Muscle of arm (tissue), 1 donor: ENCODE measurements at regions not wholly inside any gene's neighbourhood (a gene's known extent, or its start where the extent isn't known, plus 50 kb on each side); places are given as distances from the start of the nearest gene placed in this dataset.
A peak's percentile ranks its signal among the peaks of the same experiment; 100 is the strongest.

Experiments used
- DNase-seq: peaks from one replicate; pipeline ENCODE4 v3.0.0-alpha.2; 2013

DNA sequence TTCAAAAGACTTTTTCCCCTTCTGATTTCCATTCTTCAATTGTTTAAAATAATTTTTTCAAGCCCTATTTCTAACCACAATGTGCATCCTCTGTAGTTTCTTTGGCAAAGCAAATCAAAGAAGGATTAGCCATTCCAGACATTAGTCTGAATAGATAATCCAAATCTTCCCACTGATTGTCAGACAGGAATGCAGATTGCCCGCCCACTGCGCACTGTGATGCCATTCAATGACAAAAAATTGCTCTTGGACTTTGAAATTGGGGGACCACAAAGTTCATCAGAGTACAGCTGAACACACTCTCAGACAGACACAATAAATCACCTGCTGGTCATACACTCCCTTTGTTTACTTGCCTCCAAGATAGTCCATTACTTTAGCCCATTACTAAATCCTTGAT lies 216.5 kb upstream of the DKK2 start:
- no peak for DNase-seq

GRCh38 chr4:107248571-107248970 lies 212.5 kb upstream of the DKK2 start:
- no peak for DNase-seq

GRCh38 chr4:107247738-107248137 lies 211.6 kb upstream of the DKK2 start:
- peak; percentile 12 for DNase-seq

DNA sequence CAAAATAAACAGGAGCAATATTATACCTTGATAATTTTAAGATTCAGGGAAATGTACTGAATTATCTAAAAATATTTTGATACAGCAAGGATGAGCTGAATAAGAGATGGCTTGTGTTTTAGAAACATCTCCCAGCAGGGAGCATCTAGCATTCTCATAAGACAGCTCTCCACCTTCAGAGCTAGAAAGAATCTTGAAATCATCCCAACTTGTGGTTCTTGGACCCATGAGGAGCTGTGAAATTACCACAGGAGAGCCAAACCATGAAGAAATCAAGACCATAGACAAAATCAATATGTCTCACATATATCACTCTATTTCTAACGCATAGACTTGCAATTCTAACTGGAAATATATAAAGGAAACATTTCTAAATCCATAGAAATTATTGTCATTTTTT lies 210.6 kb upstream of the DKK2 start:
- no peak for DNase-seq

DNA sequence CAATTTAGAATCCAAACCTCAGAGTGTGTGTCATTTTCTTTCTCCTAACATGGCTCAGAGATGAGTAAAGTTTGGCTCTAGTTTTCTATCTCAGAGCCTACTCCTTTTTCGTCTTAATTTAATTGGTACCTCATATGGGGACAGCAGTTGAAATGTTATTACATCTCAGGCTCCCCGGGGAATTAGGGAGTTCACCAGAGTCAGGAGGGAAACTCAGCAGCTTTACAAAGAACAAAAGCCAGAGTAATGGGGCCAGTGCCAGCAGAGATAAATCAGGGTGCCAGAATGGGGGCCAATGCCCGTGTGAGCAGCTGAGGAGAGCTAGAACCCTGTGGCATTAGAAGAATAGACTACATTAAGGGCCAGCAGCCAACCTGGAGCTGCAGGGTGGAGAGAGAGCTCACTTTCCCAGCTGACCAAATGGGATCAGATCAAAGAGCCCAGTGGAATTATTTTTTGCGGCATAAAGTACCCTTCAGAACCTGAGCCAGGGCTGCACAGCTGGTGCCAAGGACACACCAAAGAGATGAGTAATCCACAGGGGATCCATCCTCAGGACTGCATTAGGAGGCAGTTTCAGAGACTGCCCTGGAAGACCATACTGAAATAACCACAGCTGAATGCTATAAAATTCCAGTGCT lies 207.1 kb upstream of the DKK2 start:
- DNase-seq: no peak

DNA sequence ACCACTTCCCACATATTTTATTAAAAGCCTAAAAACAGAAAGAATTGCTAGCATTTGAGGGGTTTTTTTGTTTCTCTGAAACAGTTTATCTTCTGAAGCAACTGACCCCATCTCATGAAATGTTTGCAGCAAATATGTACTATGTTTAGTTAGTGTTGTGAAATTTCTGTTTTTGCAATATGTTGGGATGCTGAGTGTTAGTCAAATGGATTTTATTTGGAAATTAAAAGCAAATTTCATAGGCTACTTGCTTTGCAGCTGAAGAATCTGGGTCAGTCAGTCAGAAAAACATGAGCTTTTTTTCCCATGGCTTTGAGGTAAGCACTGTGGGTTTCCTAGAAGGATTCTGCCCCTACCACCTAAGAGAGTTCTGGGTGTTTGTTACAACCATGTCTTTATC lies 184.9 kb upstream of the DKK2 start:
- no peak for DNase-seq

DNA sequence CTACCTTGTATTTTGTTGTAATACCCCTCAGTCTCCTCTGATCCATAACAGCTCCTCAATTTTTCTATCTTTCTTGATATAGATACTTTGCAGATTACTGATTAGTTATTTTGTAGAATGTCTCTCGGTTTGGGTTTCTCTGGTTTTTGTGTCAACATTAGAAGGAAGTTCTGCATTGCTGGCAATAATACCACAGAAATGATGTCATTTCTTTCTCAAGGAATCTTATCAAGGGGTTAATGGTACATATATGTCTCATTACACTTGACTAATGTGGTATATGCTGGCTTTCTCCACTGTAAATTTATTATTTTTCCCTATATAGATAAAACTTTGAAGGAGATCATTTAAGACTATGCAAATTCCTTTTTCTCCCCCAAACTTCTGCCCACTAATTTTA lies 183.6 kb upstream of the DKK2 start:
- DNase-seq: no peak

GRCh38 chr4:107216379-107216778 lies 180.3 kb upstream of the DKK2 start:
- no peak for DNase-seq

GRCh38 chr4:107215222-107215621 lies 179.1 kb upstream of the DKK2 start:
- DNase-seq: no peak

DNA sequence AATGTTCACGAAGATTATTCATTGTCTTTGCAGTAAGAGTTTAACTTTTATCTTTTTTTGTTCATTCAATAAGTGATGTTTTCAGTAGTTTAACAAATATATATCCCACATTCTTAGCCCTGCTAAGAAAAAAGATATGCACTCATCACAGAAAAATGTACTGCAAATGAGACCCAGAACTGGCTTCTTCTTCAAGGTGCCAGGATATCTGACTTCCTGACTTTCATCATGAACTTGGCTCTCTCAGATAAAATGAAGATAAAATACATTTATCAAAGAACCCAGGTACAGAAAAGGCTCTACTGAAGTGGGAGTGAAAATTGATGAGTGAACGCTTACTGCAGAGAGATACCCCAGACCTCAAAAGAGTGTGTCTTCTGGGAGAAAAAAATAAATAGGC lies 177.8 kb upstream of the DKK2 start:
- DNase-seq: no peak

DNA sequence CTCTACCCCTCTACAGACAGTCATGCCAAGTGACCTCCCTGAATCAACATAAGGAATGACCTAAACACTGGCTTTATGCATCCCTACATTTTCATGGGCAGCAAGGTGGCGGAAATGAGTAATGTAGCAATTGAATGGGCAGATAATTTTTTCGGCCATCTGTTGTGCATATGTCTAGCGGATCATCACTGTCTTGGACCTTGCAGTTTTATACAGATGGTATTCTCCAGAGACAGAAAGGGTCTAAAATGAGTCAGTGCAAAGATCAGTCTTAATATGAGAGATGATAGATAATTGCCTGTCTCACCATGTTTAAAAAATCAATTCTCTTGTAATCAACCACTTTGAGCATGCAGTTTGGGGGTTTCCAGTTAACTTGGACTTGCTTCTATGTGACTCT lies 177.3 kb upstream of the DKK2 start:
- DNase-seq: no peak

GRCh38 chr4:107212565-107212964 lies 176.5 kb upstream of the DKK2 start:
- DNase-seq: no peak

GRCh38 chr4:107210450-107211239 lies 174.5 kb upstream of the DKK2 start:
- peak; percentile 40 for DNase-seq

GRCh38 chr4:107203733-107204132 lies 167.6 kb upstream of the DKK2 start:
- no peak for DNase-seq

GRCh38 chr4:107202744-107203143 lies 166.6 kb upstream of the DKK2 start:
- DNase-seq: no peak

- no peak for DNase-seq
Measured at GRCh38 chr4:107197121-107197520, 161.0 kb upstream of the DKK2 start.

DNA sequence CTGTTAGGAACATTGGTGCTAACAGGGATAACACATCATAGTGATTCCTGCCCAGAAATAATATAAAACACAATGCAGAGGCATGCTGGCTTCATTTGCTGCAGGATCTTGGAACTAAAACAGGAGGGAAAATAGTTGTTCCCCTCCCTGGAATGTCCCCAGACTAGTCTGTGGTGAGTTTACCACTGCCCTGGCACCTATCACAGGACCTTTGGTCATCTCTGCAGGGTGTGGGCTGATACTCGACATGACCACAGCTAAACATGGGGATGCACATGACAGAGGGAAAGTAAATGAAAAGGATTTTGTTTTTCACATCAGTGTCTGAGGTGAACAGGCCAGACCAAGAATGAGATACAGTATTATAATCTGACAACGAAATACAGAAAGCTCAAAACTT lies 160.2 kb upstream of the DKK2 start:
- no peak for DNase-seq

GRCh38 chr4:107194005-107194404 lies 157.9 kb upstream of the DKK2 start:
- no peak for DNase-seq

DNA sequence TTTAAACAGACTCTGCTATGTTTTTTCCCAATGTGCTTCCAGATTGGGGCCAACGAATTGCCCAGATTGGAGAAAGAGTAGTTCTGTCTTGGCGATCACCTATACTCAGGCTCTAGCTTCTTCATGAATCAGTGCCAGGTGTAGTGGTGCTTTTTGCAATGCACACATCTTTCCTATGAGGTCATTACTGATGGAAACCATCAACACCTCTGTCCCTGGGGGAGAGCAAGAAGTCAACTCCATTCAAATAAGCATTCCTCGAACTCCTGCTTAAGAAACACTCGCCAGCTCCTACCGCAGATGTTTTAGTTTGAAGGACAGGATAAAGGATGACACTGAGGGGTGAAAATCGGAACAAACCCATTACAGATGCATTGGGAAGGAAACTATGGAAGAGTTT lies 156.5 kb upstream of the DKK2 start:
- DNase-seq: peak; percentile 67

GRCh38 chr4:107187091-107187490 lies 151.0 kb upstream of the DKK2 start:
- no peak for DNase-seq

DNA sequence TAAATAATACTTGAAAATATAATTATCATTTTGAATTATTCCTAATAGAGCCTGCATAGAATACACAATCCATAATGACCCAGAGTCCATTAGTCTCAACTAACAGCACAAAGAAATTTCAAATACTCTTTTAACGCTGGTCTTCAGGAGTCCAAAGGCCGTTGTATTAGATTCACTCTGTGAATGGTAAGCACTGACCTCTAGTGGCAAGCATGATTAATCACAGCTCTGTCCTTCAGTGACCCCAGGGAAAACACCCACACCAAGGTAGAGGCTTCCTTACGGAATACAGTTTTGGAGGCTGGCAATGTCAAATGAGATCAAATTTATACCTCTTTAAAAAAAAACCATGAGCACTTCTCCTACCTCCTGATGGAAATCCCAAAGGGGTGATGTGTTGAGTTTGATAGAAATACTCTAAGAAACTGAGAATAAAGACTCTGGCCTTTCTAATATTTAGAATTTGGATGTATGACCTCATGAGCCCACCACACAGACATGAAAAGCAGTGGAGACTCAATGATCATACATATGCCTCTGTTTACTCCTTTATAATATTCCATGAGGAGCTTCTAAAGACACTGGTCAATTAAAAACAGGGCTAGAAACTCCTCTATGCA lies 147.2 kb upstream of the DKK2 start:
- DNase-seq: peak; percentile 62

DNA sequence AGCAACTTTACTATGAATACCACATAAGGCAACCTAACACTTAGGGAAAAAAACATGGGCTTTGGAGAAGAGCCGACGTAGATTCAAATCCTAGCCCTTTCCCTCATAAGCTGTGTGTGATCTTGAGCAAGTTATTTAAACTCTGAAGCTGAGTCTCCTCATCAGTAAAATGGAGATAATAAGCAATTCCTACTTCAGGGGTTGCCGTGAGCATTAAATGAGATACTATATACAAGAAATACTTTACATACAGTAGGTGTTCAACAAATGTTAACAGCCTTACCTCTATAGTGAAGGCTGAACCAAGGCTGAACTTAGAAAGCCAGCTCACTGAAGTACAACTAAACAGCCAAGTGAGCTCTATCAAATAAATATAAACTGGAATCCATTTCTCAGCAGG lies 146.2 kb upstream of the DKK2 start:
- no peak for DNase-seq

- DNase-seq: no peak
Measured at GRCh38 chr4:107166873-107167450, 130.8 kb upstream of the DKK2 start.
